ENCODE measurements at regions not wholly inside any gene's neighbourhood (a gene's known extent, or its start where the extent isn't known, plus 50 kb on each side); places are given as distances from the start of the nearest gene placed in this dataset.
"Not testable (repeated sequence)": the region's sequence is repeated elsewhere in the genome, so short reads cannot be mapped to it uniquely, and the experiment has no call there.

- CTCF ChIA-PET, POLR2A ChIA-PET: not testable (repeated sequence)
Observed at GRCh38 chr5:34188001-34188822, 145.2 kb upstream of the C1QTNF3 start.

- CTCF ChIA-PET, POLR2A ChIA-PET: not testable (repeated sequence)
Observed at GRCh38 chr5:34189246-34189645, 146.2 kb upstream of the C1QTNF3 start.

GRCh38 chr5:34189752-34190411 lies 146.9 kb upstream of the C1QTNF3 start:
- POLR2A ChIA-PET, CTCF ChIA-PET: not testable (repeated sequence)

- POLR2A ChIA-PET: not testable (repeated sequence)
Observed at GRCh38 chr5:34190466-34190865, 147.5 kb upstream of the C1QTNF3 start.

GRCh38 chr5:34191279-34191744 lies 148.3 kb upstream of the C1QTNF3 start:
- CTCF ChIA-PET, POLR2A ChIA-PET: not testable (repeated sequence)

More at GRCh38 chr5:34190466-34190865, 147.5 kb upstream of the C1QTNF3 start:
- CTCF ChIA-PET: not testable (repeated sequence)

- CTCF ChIA-PET, POLR2A ChIA-PET: not testable (repeated sequence)
Observed at GRCh38 chr5:34192064-34192922, 149.3 kb upstream of the C1QTNF3 start.

- POLR2A ChIA-PET, CTCF ChIA-PET: not testable (repeated sequence)
Observed at GRCh38 chr5:34192923-34193262, 149.9 kb upstream of the C1QTNF3 start.

GRCh38 chr5:34193297-34193696 lies 150.3 kb upstream of the C1QTNF3 start:
- POLR2A ChIA-PET, CTCF ChIA-PET: not testable (repeated sequence)

- POLR2A ChIA-PET, CTCF ChIA-PET: not testable (repeated sequence)
Observed at GRCh38 chr5:34193804-34194203, 150.8 kb upstream of the C1QTNF3 start.

- CTCF ChIA-PET, POLR2A ChIA-PET: not testable (repeated sequence)
Observed at GRCh38 chr5:34196091-34196490, 153.1 kb upstream of the C1QTNF3 start.

- CTCF ChIA-PET, POLR2A ChIA-PET: not testable (repeated sequence)
Observed at GRCh38 chr5:34205347-34205746, 162.3 kb upstream of the C1QTNF3 start.

GRCh38 chr5:34217386-34217785 lies 174.4 kb upstream of the C1QTNF3 start:
- POLR2A ChIA-PET, CTCF ChIA-PET: not testable (repeated sequence)

- POLR2A ChIA-PET: not testable (repeated sequence)
Observed at GRCh38 chr5:34221329-34222073, 178.5 kb upstream of the C1QTNF3 start.

GRCh38 chr5:34223158-34223557 lies 180.1 kb upstream of the C1QTNF3 start:
- CTCF ChIA-PET: not testable (repeated sequence)

More at GRCh38 chr5:34221329-34222073, 178.5 kb upstream of the C1QTNF3 start:
- CTCF ChIA-PET: not testable (repeated sequence)

GRCh38 chr5:34230402-34230801 lies 187.4 kb upstream of the C1QTNF3 start:
- POLR2A ChIA-PET, CTCF ChIA-PET: not testable (repeated sequence)

More at GRCh38 chr5:34223158-34223557, 180.1 kb upstream of the C1QTNF3 start:
- POLR2A ChIA-PET: not testable (repeated sequence)

- CTCF ChIA-PET, POLR2A ChIA-PET: not testable (repeated sequence)
Observed at GRCh38 chr5:34243802-34244201, 200.8 kb upstream of the C1QTNF3 start.

- POLR2A ChIA-PET, CTCF ChIA-PET: not testable (repeated sequence)
Observed at GRCh38 chr5:34244281-34245031, 201.4 kb upstream of the C1QTNF3 start.

GRCh38 chr5:34245032-34245394 lies 202.0 kb upstream of the C1QTNF3 start:
- POLR2A ChIA-PET, CTCF ChIA-PET: not testable (repeated sequence)

- POLR2A ChIA-PET, CTCF ChIA-PET: not testable (repeated sequence)
Observed at GRCh38 chr5:34245813-34246212, 202.8 kb upstream of the C1QTNF3 start.

Measured in activated CD8-positive, alpha-beta memory T cell treated with anti-CD3 and anti-CD28 coated beads for 36 hours (primary cell).